ENCODE measurements at regions not wholly inside any gene's neighbourhood (a gene's known extent, or its start where the extent isn't known, plus 50 kb on each side); places are given as distances from the start of the nearest gene placed in this dataset.

DNA sequence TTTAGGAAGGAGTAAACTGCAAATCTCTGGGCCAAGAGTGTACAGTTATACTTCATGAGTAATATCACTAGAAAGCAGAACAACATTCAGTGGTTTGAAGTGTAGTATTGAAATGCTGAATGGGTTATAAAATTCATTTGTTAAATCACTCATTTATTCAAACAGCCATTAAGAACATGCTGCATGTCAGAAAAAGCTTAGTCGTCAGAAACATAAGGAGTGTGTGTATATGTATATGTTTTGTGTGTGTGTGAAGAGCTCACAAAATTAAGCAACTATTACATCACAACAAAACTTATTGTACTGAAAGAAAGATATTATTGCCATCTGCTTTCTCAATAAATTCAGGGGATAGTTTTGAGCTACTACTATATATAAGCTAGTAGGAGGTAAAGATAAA is 165.4 kb upstream of the PCDH9 start:
- Histone ChIP-seq H3K36me3 (ENCODE audit: control insufficient read depth, insufficient read depth, low read length) (no peaks in the 10 kb centered on the region), H2AFZ (ENCODE audit: low read length) (no peak overlapping the region), H3K27me3 (ENCODE audit: control insufficient read depth, insufficient read depth, low read length) (no peaks in the 10 kb centered on the region), H3K9ac (ENCODE audit: insufficient read depth, low read length) (no peak overlapping the region), H3K4me3 (replicated peaks in 1 of 4; ENCODE audit: control extremely low read depth in 1 of 4, insufficient read depth in 1 of 4, low read depth in 3 of 4, low read length in 4 of 4) (no peak overlapping the region), H3K4me2 (ENCODE audit: extremely low read depth, insufficient read depth, low read length) (no peak overlapping the region), H4K20me1 (ENCODE audit: control insufficient read depth, extremely low read depth, insufficient read depth, low read length) (no peaks in the 10 kb centered on the region), H3K4me1 (ENCODE audit: control insufficient read depth, extremely low read depth, insufficient read depth, low read length) (no peaks in the 10 kb centered on the region), H3K79me2 (ENCODE audit: control insufficient read depth, insufficient read depth, low read length) (no peaks in the 10 kb centered on the region), H3K27ac (ENCODE audit: insufficient read depth, low read length) (no peak overlapping the region), H3K9me3 (ENCODE audit: control insufficient read depth, insufficient read depth, low read depth, low read length) (no peaks in the 10 kb centered on the region)
- TF ChIP-seq EZH2 (IDR thresholded peaks at IDR 0.05; ENCODE audit: low read length, missing control alignments): no peak
- TF ChIP-seq, protein P1, sequence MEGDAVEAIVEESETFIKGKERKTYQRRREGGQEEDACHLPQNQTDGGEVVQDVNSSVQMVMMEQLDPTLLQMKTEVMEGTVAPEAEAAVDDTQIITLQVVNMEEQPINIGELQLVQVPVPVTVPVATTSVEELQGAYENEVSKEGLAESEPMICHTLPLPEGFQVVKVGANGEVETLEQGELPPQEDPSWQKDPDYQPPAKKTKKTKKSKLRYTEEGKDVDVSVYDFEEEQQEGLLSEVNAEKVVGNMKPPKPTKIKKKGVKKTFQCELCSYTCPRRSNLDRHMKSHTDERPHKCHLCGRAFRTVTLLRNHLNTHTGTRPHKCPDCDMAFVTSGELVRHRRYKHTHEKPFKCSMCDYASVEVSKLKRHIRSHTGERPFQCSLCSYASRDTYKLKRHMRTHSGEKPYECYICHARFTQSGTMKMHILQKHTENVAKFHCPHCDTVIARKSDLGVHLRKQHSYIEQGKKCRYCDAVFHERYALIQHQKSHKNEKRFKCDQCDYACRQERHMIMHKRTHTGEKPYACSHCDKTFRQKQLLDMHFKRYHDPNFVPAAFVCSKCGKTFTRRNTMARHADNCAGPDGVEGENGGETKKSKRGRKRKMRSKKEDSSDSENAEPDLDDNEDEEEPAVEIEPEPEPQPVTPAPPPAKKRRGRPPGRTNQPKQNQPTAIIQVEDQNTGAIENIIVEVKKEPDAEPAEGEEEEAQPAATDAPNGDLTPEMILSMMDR (conservative IDR thresholded peaks at IDR 0.05 in 1 of 2, IDR thresholded peaks at IDR 0.05 in 1 of 2; ENCODE audit: low read depth in 1 of 2, low read length in 2 of 2): no peak
- DNase-seq (ENCODE audit: low read depth in 2 of 2): no peak

DNA sequence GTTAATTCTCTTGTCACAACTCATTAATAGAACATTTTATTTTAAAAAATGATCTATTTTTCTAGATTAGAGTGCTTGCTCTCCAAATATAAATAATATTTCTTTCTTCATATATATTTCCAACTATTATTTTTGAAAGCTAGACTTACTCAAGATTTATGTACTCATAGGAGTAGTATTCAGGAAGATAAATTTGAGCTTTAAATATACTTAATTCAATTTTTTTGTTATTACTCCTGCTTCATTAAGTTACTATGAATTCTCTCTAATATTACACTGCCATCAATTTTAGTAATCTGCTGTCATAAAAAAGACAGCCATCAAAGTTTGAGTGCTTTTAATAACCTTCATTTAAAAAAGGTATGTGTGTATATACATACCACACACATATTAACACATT is 161.9 kb upstream of the PCDH9 start:
- TF ChIP-seq EZH2 (IDR thresholded peaks at IDR 0.05; ENCODE audit: low read length, missing control alignments): no peak
- TF ChIP-seq, protein P1 (conservative IDR thresholded peaks at IDR 0.05 in 1 of 2, IDR thresholded peaks at IDR 0.05 in 1 of 2; ENCODE audit: low read depth in 1 of 2, low read length in 2 of 2): no peak
- Histone ChIP-seq H2AFZ (ENCODE audit: low read length) (no peak overlapping the region), H3K4me2 (ENCODE audit: extremely low read depth, insufficient read depth, low read length) (no peak overlapping the region), H3K79me2 (ENCODE audit: control insufficient read depth, insufficient read depth, low read length) (no peaks in the 10 kb centered on the region), H3K27me3 (ENCODE audit: control insufficient read depth, insufficient read depth, low read length) (no peaks in the 10 kb centered on the region), H3K9ac (ENCODE audit: insufficient read depth, low read length) (no peak overlapping the region), H3K27ac (ENCODE audit: insufficient read depth, low read length) (no peak overlapping the region), H3K9me3 (ENCODE audit: control insufficient read depth, insufficient read depth, low read depth, low read length) (no peaks in the 10 kb centered on the region), H4K20me1 (ENCODE audit: control insufficient read depth, extremely low read depth, insufficient read depth, low read length) (no peaks in the 10 kb centered on the region), H3K4me1 (ENCODE audit: control insufficient read depth, extremely low read depth, insufficient read depth, low read length) (no peaks in the 10 kb centered on the region), H3K4me3 (replicated peaks in 1 of 4; ENCODE audit: control extremely low read depth in 1 of 4, insufficient read depth in 1 of 4, low read depth in 3 of 4, low read length in 4 of 4) (no peak overlapping the region), H3K36me3 (ENCODE audit: control insufficient read depth, insufficient read depth, low read length) (no peaks in the 10 kb centered on the region)
- DNase-seq (ENCODE audit: low read depth in 2 of 2): no peak

- Histone ChIP-seq H3K4me3 (replicated peaks in 1 of 4; ENCODE audit: control extremely low read depth in 1 of 4, insufficient read depth in 1 of 4, low read depth in 3 of 4, low read length in 4 of 4) (no peak overlapping the region), H3K79me2 (ENCODE audit: control insufficient read depth, insufficient read depth, low read length) (no peaks in the 10 kb centered on the region), H4K20me1 (ENCODE audit: control insufficient read depth, extremely low read depth, insufficient read depth, low read length) (no peaks in the 10 kb centered on the region), H3K27ac (ENCODE audit: insufficient read depth, low read length) (no peak overlapping the region), H3K36me3 (ENCODE audit: control insufficient read depth, insufficient read depth, low read length) (no peaks in the 10 kb centered on the region), H3K27me3 (ENCODE audit: control insufficient read depth, insufficient read depth, low read length) (no peaks in the 10 kb centered on the region), H2AFZ (ENCODE audit: low read length) (no peak overlapping the region), H3K4me2 (ENCODE audit: extremely low read depth, insufficient read depth, low read length) (no peak overlapping the region), H3K4me1 (ENCODE audit: control insufficient read depth, extremely low read depth, insufficient read depth, low read length) (no peaks in the 10 kb centered on the region), H3K9me3 (ENCODE audit: control insufficient read depth, insufficient read depth, low read depth, low read length) (no peaks in the 10 kb centered on the region), H3K9ac (ENCODE audit: insufficient read depth, low read length) (no peak overlapping the region)
- peak; percentile 66 to 77 for DNase-seq (ENCODE audit: low read depth in 2 of 2)
- TF ChIP-seq, protein P1 (conservative IDR thresholded peaks at IDR 0.05 in 1 of 2, IDR thresholded peaks at IDR 0.05 in 1 of 2; ENCODE audit: low read depth in 1 of 2, low read length in 2 of 2): no peak
- no peak for TF ChIP-seq EZH2 (IDR thresholded peaks at IDR 0.05; ENCODE audit: low read length, missing control alignments)
Measured at GRCh38 chr13:67390462-67391086, 160.4 kb upstream of the PCDH9 start.

Measured in fibroblast of lung (primary cell).